Upper lobe of left lung (tissue), 6 donors: ENCODE measurements at regions not wholly inside any gene's neighbourhood (a gene's known extent, or its start where the extent isn't known, plus 50 kb on each side); places are given as distances from the start of the nearest gene placed in this dataset.

Experiments used
- ATAC-seq, 2 donors: fragments of 200-7000 bp; cut with Tn5 transposase; one replicate each; pipeline ENCODE4 v1.9.1; 2022; ENCODE audit warnings: mild to moderate bottlenecking in 2 of 2, moderate library complexity in 2 of 2; ENCODE audit not compliant: low FRiP score in 2 of 2
- DNase-seq, 2 donors: peaks; one replicate each; pipeline ENCODE4 v3.0.0-alpha.2; 2019 to 2020
- H3K27ac ChIP-seq, 4 donors: fragments of 200-600 bp; sonication (generic); one replicate each; pipeline ENCODE4 v1.5.1; 2016 to 2019
- H3K27me3 ChIP-seq, 4 donors: fragments of 200-600 bp; sonication (generic); one replicate each; pipeline ENCODE4 v1.5.1; 2017 to 2019
- H3K36me3 ChIP-seq, 4 donors: fragments of 200-600 bp; sonication (generic); one replicate each; pipeline ENCODE4 v1.5.1; 2016 to 2019
- H3K4me1 ChIP-seq, 4 donors: fragments of 200-600 bp; sonication (generic); one replicate each; pipeline ENCODE4 v1.5.1; 2018 to 2019
- H3K4me3 ChIP-seq, 4 donors: fragments of 200-600 bp; sonication (generic); one replicate each; pipeline ENCODE4 v1.5.1; 2017 to 2019; ENCODE audit warnings: mild to moderate bottlenecking in 2 of 4, moderate library complexity in 1 of 4
- H3K9me3 ChIP-seq, 4 donors: fragments of 200-600 bp; sonication (generic); one replicate each; pipeline ENCODE4 v1.5.1; 2018 to 2019
- EP300 ChIP-seq, 4 donors: sonication (generic); formaldehyde crosslinking; IDR thresholded peaks; one replicate each; pipeline ENCODE4 v1.5.1; 2017; ENCODE audit warnings: antibody characterized with exemption in 4 of 4, control low read depth in 2 of 4
- POLR2A ChIP-seq, 4 donors: fragments of 450-650 bp; IDR thresholded peaks; one replicate each; pipeline ENCODE4 v1.5.1; 2016 to 2017; ENCODE audit warnings: antibody characterized with exemption in 4 of 4, mild to moderate bottlenecking in 2 of 4
- POLR2AphosphoS5 ChIP-seq, 2 donors: sonication (generic); formaldehyde crosslinking; IDR thresholded peaks; one replicate each; pipeline ENCODE4 v1.5.1; 2017; ENCODE audit warnings: antibody characterized with exemption in 2 of 2
- WGBS, 2 donors: methylation state at CpG; one replicate each; pipeline ENCODE4 v1.1.5; 2017 to 2018; 5-methylcytosine and 5-hydroxymethylcytosine counted together
- small RNA-seq, 4 donors: library from RNA; depleted of rRNA; stranded (forward); fragments of <200 nt; gene quantifications; one replicate each; pipeline ENCODE3, GENCODE V24; 2016
- TF ChIP-seq, protein P1 (sequence below), 6 experiments: fragments of 450-650 bp in 4 of 6; fragments of 200-600 bp in 2 of 6; sonication (generic) in 2 of 6; IDR thresholded peaks; one replicate each; pipeline ENCODE4 v1.5.1; 2016 to 2019; ENCODE audit warnings: antibody characterized with exemption in 6 of 6
- donor health status: DM: no; HTN: no; CAD: no; lungs with moderate emphysema.
- donor health status: DM: no; HTN: yes; CAD: no; lungs with severe emphysema.

DNA sequence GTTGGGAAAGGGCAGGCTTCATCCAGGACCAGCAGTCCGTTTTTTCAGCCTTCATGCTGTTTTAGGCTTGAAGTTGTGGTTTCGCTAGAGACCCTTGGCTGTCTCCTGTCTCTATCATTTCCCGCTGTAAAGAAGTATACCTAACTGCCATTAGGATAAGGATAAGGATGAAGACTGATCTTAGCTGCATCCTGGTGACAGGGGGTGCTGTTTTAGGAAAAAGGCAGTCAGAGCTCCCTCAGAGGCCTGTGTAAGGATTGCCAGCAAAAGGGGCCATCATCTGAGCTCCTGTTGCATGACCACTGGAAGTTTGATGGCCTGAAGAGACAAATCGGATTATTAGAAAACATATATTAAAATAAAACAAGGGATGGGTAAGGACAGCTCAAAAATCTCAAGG, 64.8 kb upstream of the FGF10 start:
- Histone ChIP-seq H3K27me3 (no peaks in the 10 kb centered on the region), H3K27ac (no peak overlapping the region), H3K36me3 (no peaks in the 10 kb centered on the region), H3K4me3 (no peak overlapping the region), H3K4me1 (no peaks in the 10 kb centered on the region), H3K9me3 (no peaks in the 10 kb centered on the region)
- WGBS, 2 donors = 71 to 90% methylated on average over 4 of the region's 4 CpGs
- ATAC-seq (no peak), DNase-seq (no peak)
- TF ChIP-seq POLR2AphosphoS5 (IDR thresholded peaks at IDR 0.05) (no peak), EP300 (IDR thresholded peaks at IDR 0.05) (no peak), POLR2A (IDR thresholded peaks at IDR 0.05) (no peak)
- TF ChIP-seq, protein P1, sequence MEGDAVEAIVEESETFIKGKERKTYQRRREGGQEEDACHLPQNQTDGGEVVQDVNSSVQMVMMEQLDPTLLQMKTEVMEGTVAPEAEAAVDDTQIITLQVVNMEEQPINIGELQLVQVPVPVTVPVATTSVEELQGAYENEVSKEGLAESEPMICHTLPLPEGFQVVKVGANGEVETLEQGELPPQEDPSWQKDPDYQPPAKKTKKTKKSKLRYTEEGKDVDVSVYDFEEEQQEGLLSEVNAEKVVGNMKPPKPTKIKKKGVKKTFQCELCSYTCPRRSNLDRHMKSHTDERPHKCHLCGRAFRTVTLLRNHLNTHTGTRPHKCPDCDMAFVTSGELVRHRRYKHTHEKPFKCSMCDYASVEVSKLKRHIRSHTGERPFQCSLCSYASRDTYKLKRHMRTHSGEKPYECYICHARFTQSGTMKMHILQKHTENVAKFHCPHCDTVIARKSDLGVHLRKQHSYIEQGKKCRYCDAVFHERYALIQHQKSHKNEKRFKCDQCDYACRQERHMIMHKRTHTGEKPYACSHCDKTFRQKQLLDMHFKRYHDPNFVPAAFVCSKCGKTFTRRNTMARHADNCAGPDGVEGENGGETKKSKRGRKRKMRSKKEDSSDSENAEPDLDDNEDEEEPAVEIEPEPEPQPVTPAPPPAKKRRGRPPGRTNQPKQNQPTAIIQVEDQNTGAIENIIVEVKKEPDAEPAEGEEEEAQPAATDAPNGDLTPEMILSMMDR (IDR thresholded peaks at IDR 0.05) = no peak

DNA sequence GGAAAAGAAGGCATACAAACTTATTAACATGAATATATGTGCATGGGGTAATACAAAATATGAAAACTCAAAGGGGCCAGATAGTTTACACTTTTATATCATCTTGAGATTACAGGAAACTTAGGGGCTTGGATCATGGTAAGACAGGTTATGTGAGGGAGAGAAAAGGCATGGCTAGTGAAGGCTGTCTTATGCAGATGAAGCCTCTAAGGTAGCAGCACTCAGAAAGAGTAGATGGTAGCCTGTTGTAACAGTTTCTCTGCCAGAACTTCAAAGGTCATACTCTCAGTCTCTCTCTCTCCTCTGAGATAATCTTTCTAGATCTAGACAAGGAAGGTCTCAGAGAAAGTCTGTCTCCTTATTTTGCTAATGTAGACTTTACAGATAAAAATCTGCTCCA, 57.2 kb upstream of the FGF10 start:
- no peaks in the 10 kb centered on the region for H3K27me3 ChIP-seq
- no peak overlapping the region for H3K4me3 ChIP-seq
- no peaks in the 10 kb centered on the region for H3K9me3 ChIP-seq
- H3K27ac ChIP-seq = no peak overlapping the region
- no peak for ATAC-seq
- no peaks in the 10 kb centered on the region for H3K36me3 ChIP-seq
- no peak for DNase-seq
- TF ChIP-seq, protein P1 (IDR thresholded peaks at IDR 0.05) = no peak
- TF ChIP-seq EP300 (IDR thresholded peaks at IDR 0.05) (no peak), POLR2AphosphoS5 (IDR thresholded peaks at IDR 0.05) (no peak), POLR2A (IDR thresholded peaks at IDR 0.05) (no peak)
- no peaks in the 10 kb centered on the region for H3K4me1 ChIP-seq

DNA sequence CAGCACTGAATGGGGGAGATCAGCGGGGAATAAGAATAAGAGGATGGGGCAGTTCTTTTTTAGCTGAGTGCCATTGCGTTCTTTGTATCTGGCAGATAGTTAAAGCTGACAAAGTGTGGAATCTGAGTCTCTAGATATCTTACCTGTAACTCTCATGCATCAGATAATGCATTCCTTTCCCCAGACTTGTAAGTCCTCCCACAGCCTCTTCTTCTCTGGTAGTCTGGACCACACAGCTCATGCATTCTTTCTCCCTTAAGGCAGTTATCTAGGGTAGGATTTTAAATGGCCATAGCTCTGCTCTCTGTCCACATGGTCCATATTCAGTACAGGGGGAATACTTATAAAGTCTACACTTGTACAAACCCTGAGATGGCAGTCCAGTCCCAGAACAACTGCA, 54.0 kb upstream of the FGF10 start:
- no peak for DNase-seq
- 81 to 94% methylated on average over 2 of the region's 2 CpGs for WGBS, 2 donors

DNA sequence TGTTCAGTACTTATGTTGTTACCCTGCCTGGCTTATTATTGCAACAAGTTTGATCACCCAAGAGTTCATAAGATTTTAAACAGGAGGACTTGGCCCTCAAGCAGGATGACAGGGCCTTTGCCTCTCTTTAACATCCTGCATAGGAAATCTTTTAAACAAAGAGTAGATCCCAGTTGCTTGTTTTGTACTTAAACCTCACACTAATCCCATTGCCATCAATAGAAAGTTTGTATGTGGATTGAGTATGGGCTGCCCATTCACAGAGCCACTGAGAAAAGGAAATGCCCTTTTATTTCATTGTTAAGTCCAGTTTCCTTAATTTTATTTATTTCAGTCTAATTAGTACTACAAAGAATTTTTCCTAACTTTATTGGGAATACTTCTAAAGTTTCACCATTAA, 52.2 kb upstream of the FGF10 start:
- Histone ChIP-seq H3K27ac (no peak overlapping the region), H3K4me3 (no peak overlapping the region), H3K4me1 (no peaks in the 10 kb centered on the region), H3K36me3 (no peaks in the 10 kb centered on the region), H3K27me3 (no peaks in the 10 kb centered on the region), H3K9me3 (no peaks in the 10 kb centered on the region)
- DNase-seq (no peak), ATAC-seq (no peak)
- TF ChIP-seq, protein P1 (IDR thresholded peaks at IDR 0.05) = no peak
- TF ChIP-seq POLR2AphosphoS5 (IDR thresholded peaks at IDR 0.05) (no peak), EP300 (IDR thresholded peaks at IDR 0.05) (no peak), POLR2A (IDR thresholded peaks at IDR 0.05) (no peak)

More for the DNA sequence above, 54.0 kb upstream of the FGF10 start:
- no peaks in the 10 kb centered on the region for H3K36me3 ChIP-seq
- H3K4me3 ChIP-seq = no peak overlapping the region
- H3K27ac ChIP-seq = no peak overlapping the region
- H3K9me3 ChIP-seq = no peaks in the 10 kb centered on the region
- ATAC-seq = no peak
- H3K27me3 ChIP-seq = no peaks in the 10 kb centered on the region
- no peak for TF ChIP-seq POLR2A (IDR thresholded peaks at IDR 0.05)
- H3K4me1 ChIP-seq = no peaks in the 10 kb centered on the region

DNA sequence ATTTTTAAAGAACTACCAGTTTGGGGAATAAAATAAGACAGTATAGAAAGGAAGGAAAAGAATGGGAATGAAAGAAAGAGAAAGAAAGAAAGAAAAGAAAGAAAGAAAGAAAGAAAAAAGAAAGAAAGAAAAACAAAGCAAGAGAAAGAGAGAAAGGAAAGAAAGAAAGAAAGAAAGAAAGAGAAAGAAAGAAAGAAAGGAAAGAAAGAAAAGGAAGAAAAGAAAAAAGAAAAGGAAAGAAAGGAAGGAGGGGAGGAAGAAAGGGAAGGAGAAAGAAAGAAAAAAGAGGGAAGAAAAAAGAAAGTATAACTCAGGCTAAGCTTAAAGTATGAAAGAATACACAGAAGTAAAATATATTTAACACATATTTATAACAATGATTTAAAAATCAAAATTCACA, 51.0 kb upstream of the FGF10 start:
- no peak overlapping the region for H3K27ac ChIP-seq
- no peaks in the 10 kb centered on the region for H3K9me3 ChIP-seq
- H3K36me3 ChIP-seq = no peaks in the 10 kb centered on the region
- no peaks in the 10 kb centered on the region for H3K4me1 ChIP-seq
- H3K27me3 ChIP-seq = no peaks in the 10 kb centered on the region
- DNase-seq (no peak), ATAC-seq (no peak)
- H3K4me3 ChIP-seq = no peak overlapping the region
- TF ChIP-seq, protein P1 (IDR thresholded peaks at IDR 0.05) = no peak
- TF ChIP-seq POLR2AphosphoS5 (IDR thresholded peaks at IDR 0.05) = no peak
- TF ChIP-seq POLR2A (IDR thresholded peaks at IDR 0.05) = no peak
- TF ChIP-seq EP300 (IDR thresholded peaks at IDR 0.05) = no peak

Small RNA genes in the stretch of these regions (small RNA-seq; reads per million reads assigned to genes)
- 0 reads per million in 4 donors for gene RN7SL383P
